GM23338 (cell line): ENCODE measurements at regions not wholly inside any gene's neighbourhood (a gene's known extent, or its start where the extent isn't known, plus 50 kb on each side); places are given as distances from the start of the nearest gene placed in this dataset.

Experiments used
- ATAC-seq: fragments of 200-7000 bp; cut with Tn5 transposase; 3 replicates; pipeline ENCODE4 v1.9.1; 2020
- DNase-seq: peaks from one replicate; pipeline ENCODE4 v3.0.0-alpha.2; 2015; ENCODE audit warnings: low spot score
- H2AFZ ChIP-seq: fragments of 200-600 bp; sonication (generic); 2 replicates; pipeline ENCODE4 v1.8.0; 2016; ENCODE audit warnings: antibody characterized with exemption, mild to moderate bottlenecking, moderate library complexity
- H3F3A ChIP-seq: fragments of 200-600 bp; sonication (generic); replicated peaks from 2 replicates; pipeline ENCODE4 v1.8.0; 2017; ENCODE audit warnings: antibody characterized with exemption, mixed run types, low read depth
- H3K27ac ChIP-seq: fragments of 200-600 bp; sonication (generic); 2 replicates; pipeline ENCODE4 v1.6.1; 2016; ENCODE audit warnings: low read depth
- H3K27me3 ChIP-seq: fragments of 200-600 bp; sonication (generic); 2 replicates; pipeline ENCODE4 v1.8.0; 2016; ENCODE audit warnings: mild to moderate bottlenecking, mixed run types, moderate library complexity; ENCODE audit not compliant: insufficient read depth
- H3K36me3 ChIP-seq: fragments of 200-600 bp; sonication (generic); 2 replicates; pipeline ENCODE4 v1.8.0; 2016; ENCODE audit warnings: mild to moderate bottlenecking; ENCODE audit not compliant: insufficient read depth
- H3K4me1 ChIP-seq: fragments of 200-600 bp; sonication (generic); 2 replicates; pipeline ENCODE4 v1.8.0; 2016; ENCODE audit warnings: mild to moderate bottlenecking, moderate library complexity; ENCODE audit not compliant: insufficient read depth
- H3K4me2 ChIP-seq: fragments of 200-600 bp; sonication (generic); 2 replicates; pipeline ENCODE4 v1.7.1; 2017; ENCODE audit warnings: mixed run types
- H3K4me3 ChIP-seq: fragments of 200-600 bp; sonication (generic); 2 replicates; pipeline ENCODE4 v1.6.1; 2016; ENCODE audit warnings: mixed run types
- H3K79me2 ChIP-seq: fragments of 200-600 bp; sonication (generic); replicated peaks from 2 replicates; pipeline ENCODE4 v1.8.0; 2017; ENCODE audit warnings: mild to moderate bottlenecking; ENCODE audit not compliant: insufficient read depth
- H3K9me2 ChIP-seq: fragments of 200-600 bp; sonication (generic); 2 replicates; pipeline ENCODE4 v1.8.0; 2017; ENCODE audit not compliant: insufficient read depth
- H4K20me1 ChIP-seq: fragments of 200-600 bp; sonication (generic); replicated peaks from 2 replicates; pipeline ENCODE4 v1.8.0; 2017; ENCODE audit warnings: mild to moderate bottlenecking; ENCODE audit not compliant: insufficient read depth
- H3K27ac Mint-ChIP-seq: 2 replicates; pipeline ENCODE4 v1.8.0; 2020; ENCODE audit warnings: inconsistent platforms, mild to moderate bottlenecking, moderate library complexity, mixed read lengths
- H3K27me3 Mint-ChIP-seq: 3 replicates; pipeline ENCODE4 v1.8.0; 2022; ENCODE audit warnings: low read depth, mild to moderate bottlenecking, moderate library complexity, mixed read lengths, inconsistent platforms; ENCODE audit not compliant: insufficient read depth, poor library complexity
- H3K36me3 Mint-ChIP-seq: 3 replicates; pipeline ENCODE4 v1.8.0; 2021; ENCODE audit warnings: low read depth, mild to moderate bottlenecking, inconsistent platforms, moderate library complexity, mixed read lengths
- H3K4me1 Mint-ChIP-seq: 3 replicates; pipeline ENCODE4 v1.8.0; 2020; ENCODE audit warnings: mild to moderate bottlenecking, inconsistent platforms, mixed read lengths
- H3K4me3 Mint-ChIP-seq: 3 replicates; pipeline ENCODE4 v1.8.0; 2021; ENCODE audit warnings: moderate library complexity, mild to moderate bottlenecking, inconsistent platforms, mixed read lengths
- H3K9me3 Mint-ChIP-seq: 3 replicates; pipeline ENCODE4 v1.8.0; 2020; ENCODE audit warnings: moderate library complexity, mild to moderate bottlenecking, inconsistent platforms, mixed read lengths
- CTCF ChIP-seq, 2 experiments: fragments of 200-600 bp in 1 of 2; sonication (generic) in 1 of 2; conservative IDR thresholded peaks; 2 replicates each; pipeline versions ENCODE4 v1.5.1 to v1.6.1; 2016 to 2017; ENCODE audit warnings: antibody characterized with exemption in 2 of 2, low read depth in 2 of 2, mild to moderate bottlenecking in 2 of 2, moderate library complexity in 1 of 2
- ETS1 ChIP-seq: IDR thresholded peaks from 2 replicates; pipeline ENCODE4 v1.6.1; 2016; ENCODE audit warnings: antibody characterized with exemption
- EZH2phosphoT487 ChIP-seq: fragments of 200-600 bp; sonication (generic); IDR thresholded peaks from one replicate; pipeline ENCODE4 v1.8.1; 2018; ENCODE audit warnings: antibody characterized with exemption; ENCODE audit not compliant: unreplicated experiment
- JUNB ChIP-seq: IDR thresholded peaks from one replicate; pipeline ENCODE4 v1.6.1; 2016; ENCODE audit warnings: antibody characterized with exemption; ENCODE audit not compliant: unreplicated experiment
- REST ChIP-seq: IDR thresholded peaks from one replicate; pipeline ENCODE4 v1.6.1; 2018; ENCODE audit warnings: antibody characterized with exemption; ENCODE audit not compliant: unreplicated experiment
- ZNF114 ChIP-seq: fragments of 250-450 bp; sonication (Bioruptor Pico); IDR thresholded peaks from 2 replicates; pipeline ENCODE4 v1.5.0; 2020; ENCODE audit warnings: mild to moderate bottlenecking, moderate library complexity

GRCh38 chr10:44264244-44264643 is 120.7 kb downstream of the CXCL12 start (continued):
- TF ChIP-seq CTCF (conservative IDR thresholded peaks at IDR 0.05; ENCODE audit: low read depth in 2 of 2) (no peak), JUNB (no peak), ETS1 (no peak), REST (no peak)

- Histone ChIP-seq H3K4me2 (no peak overlapping the region), H3F3A (no peaks in the 10 kb centered on the region), H3K27me3 (no peaks in the 10 kb centered on the region), H4K20me1 (no peaks in the 10 kb centered on the region), H3K27ac (no peak overlapping the region), H2AFZ (no peak overlapping the region), H3K9me2 (peaks cover 17% of the 10 kb centered on the region), H3K79me2 (no peaks in the 10 kb centered on the region), H3K4me3 (no peak overlapping the region), H3K36me3 (no peaks in the 10 kb centered on the region), H3K4me1 (peaks cover 5% of the 10 kb centered on the region; the same call in 1 of the 2 replicates)
- peaks cover 8% of the 10 kb centered on the region for H3K4me1 Mint-ChIP-seq
- no peak overlapping the region for H3K27ac Mint-ChIP-seq
- H3K9me3 Mint-ChIP-seq = peaks cover 36% of the 10 kb centered on the region
- DNase-seq (no peak), ATAC-seq (no peak)
- peaks cover 12% of the 10 kb centered on the region for H3K27me3 Mint-ChIP-seq
- TF ChIP-seq CTCF (conservative IDR thresholded peaks at IDR 0.05; ENCODE audit: low read depth in 2 of 2) = no peak
- TF ChIP-seq ZNF114 (CRISPR knock-in tag) = no peak
- TF ChIP-seq EZH2phosphoT487 = no peak
- peaks cover 19% of the 10 kb centered on the region for H3K36me3 Mint-ChIP-seq
- no peak overlapping the region for H3K4me3 Mint-ChIP-seq
Observed at GRCh38 chr10:44263771-44264170, 121.1 kb downstream of the CXCL12 start.
